ENCODE measurements at regions not wholly inside any gene's neighbourhood (a gene's known extent, or its start where the extent isn't known, plus 50 kb on each side); places are given as distances from the start of the nearest gene placed in this dataset.
"Not testable (repeated sequence)": the region's sequence is repeated elsewhere in the genome, so short reads cannot be mapped to it uniquely, and the experiment has no call there.

- DNase-seq = not testable (repeated sequence)
Observed at GRCh38 chr13:18628928-18629327, 552.7 kb downstream of the TUBA3C start.

DNA sequence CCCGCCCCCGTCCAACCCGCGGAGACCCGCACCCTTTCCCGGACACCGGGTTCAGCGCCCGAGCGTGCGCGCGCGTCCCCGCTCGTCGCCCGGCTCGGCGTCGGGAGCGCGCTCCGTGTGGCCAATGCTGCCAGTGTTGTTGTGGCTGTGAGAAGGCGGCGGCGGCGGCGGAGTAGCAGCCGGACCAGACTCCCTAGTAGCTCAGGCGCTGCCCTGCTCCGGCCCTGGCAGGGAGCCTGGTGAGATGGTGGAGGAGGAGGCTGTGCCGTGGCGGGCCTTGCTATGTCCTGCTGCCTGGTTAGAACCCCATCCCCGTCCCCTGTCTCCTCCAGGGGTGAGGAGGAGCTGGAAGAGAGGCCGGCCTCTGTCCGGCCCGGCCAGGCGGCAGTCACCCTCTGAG, 553.2 kb downstream of the TUBA3C start:
- DNase-seq = no peak

GRCh38 chr13:18624061-18624460, 557.6 kb downstream of the TUBA3C start:
- not testable (repeated sequence) for DNase-seq

DNA sequence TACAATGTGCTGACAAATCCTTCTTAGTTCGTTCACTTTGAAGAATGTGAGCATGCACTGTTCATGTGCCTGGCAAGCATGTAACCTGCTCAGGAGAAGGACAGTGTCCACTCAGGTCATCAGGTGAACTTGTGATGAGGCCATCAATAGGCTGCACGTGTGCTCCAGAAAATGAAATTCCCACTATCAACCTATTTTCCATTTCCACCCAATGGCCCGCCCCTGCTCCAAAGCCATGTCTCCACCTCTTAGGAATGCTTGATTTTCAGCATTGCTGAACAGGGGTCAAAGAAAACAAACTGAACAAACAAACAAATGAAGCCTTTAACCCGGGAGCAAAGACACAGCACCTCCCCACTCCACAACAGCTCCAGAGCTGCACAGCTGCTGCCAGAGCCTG, 563.2 kb downstream of the TUBA3C start:
- not testable (repeated sequence) for DNase-seq

DNA sequence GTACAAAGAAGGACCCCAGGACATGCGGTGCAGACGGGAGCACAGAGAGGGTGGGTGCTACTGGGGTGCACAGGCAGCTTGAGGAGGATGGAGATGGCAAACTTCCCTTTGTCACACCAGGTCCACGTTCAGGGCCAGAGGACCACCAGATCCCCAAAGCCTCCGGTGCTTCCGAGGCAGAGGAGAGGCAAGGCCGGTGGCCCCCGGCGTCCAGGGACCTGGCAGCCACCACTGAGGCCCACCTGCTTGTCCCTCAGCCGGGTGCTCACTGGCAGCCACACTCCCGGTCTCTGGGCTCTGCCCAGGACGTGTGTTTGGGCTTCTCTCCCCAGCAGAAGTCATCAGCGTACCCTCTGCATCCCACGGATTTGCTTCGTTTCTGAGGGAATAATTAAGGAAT, 571.1 kb downstream of the TUBA3C start:
- not testable (repeated sequence) for DNase-seq

GRCh38 chr13:18609371-18609770, 572.3 kb downstream of the TUBA3C start:
- not testable (repeated sequence) for DNase-seq

GRCh38 chr13:18608851-18609250, 572.8 kb downstream of the TUBA3C start:
- DNase-seq = not testable (repeated sequence)

DNA sequence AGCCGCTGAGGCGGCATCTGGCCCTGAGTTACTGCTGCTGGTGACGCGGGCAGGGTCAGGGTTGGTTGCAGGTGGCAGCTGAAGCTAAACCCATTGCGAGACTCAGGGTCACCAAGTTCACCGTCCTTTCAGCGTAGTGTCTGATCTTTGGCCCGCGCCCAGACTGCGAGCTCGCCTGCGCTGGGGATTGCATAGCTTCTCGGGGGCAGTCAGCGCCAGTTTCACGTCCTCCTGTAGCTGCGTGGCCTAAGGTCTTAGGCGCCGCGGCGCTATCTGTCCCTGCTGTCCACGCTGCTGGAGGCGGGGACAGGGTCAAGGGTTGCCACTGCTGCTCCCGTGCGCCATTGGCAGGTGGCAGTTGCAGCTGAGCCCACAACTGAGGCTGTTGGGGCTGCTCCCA, 581.3 kb downstream of the TUBA3C start:
- DNase-seq = not testable (repeated sequence)

DNA sequence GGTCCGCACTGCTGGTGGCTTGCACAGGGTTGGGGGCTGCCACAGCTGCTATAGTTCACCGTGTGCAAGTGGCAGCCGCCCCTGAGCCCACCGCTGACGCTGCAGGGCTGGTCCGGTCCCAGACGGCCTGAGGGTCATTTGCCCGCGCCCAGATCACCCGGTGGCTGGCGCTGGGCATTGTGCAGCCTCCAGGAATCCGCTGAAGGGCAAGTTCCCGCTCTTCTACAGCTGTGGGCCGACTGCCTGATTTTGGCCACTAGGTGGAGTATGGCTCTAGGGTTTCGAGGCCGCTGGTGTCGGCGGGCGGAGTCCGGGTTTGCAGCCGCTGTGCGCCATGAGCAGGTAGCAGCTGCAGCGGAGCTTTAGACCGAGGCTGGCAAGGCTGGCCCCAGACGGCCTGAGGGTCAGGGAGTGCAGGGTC, 581.8 kb downstream of the TUBA3C start:
- not testable (repeated sequence) for DNase-seq

GRCh38 chr13:18598543-18598942, 583.1 kb downstream of the TUBA3C start:
- not testable (repeated sequence) for DNase-seq

GRCh38 chr13:18597940-18598339, 583.7 kb downstream of the TUBA3C start:
- not testable (repeated sequence) for DNase-seq

- DNase-seq = not testable (repeated sequence)
Observed at GRCh38 chr13:18577103-18577502, 604.5 kb downstream of the TUBA3C start.

GRCh38 chr13:18567890-18568289, 613.7 kb downstream of the TUBA3C start:
- not testable (repeated sequence) for DNase-seq

All from activated CD4-positive, CD25-positive, alpha-beta regulatory T cell treated with anti-CD3 and anti-CD28 coated beads, Interleukin-2, amount 50 U/mL, for 72 hours (primary cell).